ENCODE measurements at regions not wholly inside any gene's neighbourhood (a gene's known extent, or its start where the extent isn't known, plus 50 kb on each side); places are given as distances from the start of the nearest gene placed in this dataset.
"Not testable (repeated sequence)": the region's sequence is repeated elsewhere in the genome, so short reads cannot be mapped to it uniquely, and the experiment has no call there.

DNA sequence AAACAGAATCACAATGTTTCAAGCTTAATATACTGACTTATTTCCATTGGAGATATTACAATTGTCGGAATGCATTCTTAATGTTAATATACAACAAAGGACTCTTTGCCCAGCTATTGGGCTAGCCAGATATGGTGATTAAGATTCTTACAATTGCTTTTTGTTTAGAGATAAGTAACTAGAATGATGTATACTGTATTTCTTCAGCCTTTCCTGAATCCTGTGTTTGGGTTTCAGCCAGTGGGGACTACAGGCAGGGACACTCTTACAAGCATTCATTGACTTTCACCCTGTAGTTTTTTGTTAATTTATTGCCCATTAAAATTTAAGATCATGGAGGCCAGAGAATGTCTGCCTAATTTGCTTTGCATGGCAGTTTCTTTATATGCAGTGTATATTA is 254.1 kb upstream of the TMEFF2 start:
- no peak for DNase-seq (ENCODE audit: low spot score)

- no peak for DNase-seq (ENCODE audit: low spot score)
These were observed 249.6 kb upstream of the TMEFF2 start for GRCh38 chr2:192444286-192444838.

DNA sequence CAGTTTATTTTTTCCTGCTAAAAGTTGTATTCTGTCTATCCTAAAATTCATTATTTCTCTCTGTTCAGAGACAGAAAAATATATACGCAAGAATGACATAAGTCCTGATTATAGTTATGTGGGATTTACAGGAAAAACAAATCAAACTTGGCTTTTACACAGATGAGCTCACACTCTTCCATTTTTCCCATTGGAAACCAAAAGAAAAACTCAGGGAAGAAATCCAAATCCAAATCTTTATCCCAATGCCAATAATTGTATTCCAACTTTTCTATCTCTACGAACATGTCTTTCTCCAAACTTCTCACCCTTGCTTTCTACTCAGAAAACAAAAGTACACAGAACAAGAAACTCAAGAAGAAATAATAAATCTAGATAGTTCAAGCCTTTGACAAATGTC is 249.1 kb upstream of the TMEFF2 start:
- DNase-seq (ENCODE audit: low spot score): no peak

GRCh38 chr2:192438239-192438638 is 243.5 kb upstream of the TMEFF2 start:
- no peak for DNase-seq (ENCODE audit: low spot score)

GRCh38 chr2:192437653-192438052 is 242.9 kb upstream of the TMEFF2 start:
- no peak for DNase-seq (ENCODE audit: low spot score)

GRCh38 chr2:192424243-192424642 is 229.5 kb upstream of the TMEFF2 start:
- DNase-seq (ENCODE audit: low spot score): no peak

DNA sequence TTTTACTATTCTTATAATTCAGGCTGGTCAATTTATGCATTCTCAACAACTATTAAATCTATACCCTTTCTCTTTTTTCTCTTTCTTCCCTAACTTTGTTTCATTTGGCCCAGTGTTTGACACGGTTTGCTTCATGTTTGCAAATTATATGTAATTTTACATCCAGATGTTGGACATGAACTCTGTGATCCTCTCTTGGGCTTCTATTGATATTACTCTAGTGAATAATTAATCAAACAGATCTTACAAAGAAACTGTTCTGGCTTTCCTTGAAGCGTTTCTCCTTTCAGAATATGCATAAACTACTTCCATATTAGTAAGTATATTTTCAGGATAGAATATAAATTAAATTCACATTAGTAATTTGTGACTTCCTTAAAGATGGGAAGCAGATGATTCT is 225.1 kb upstream of the TMEFF2 start:
- no peak for DNase-seq (ENCODE audit: low spot score)

GRCh38 chr2:192416060-192416459 is 221.3 kb upstream of the TMEFF2 start:
- DNase-seq (ENCODE audit: low spot score): no peak

DNA sequence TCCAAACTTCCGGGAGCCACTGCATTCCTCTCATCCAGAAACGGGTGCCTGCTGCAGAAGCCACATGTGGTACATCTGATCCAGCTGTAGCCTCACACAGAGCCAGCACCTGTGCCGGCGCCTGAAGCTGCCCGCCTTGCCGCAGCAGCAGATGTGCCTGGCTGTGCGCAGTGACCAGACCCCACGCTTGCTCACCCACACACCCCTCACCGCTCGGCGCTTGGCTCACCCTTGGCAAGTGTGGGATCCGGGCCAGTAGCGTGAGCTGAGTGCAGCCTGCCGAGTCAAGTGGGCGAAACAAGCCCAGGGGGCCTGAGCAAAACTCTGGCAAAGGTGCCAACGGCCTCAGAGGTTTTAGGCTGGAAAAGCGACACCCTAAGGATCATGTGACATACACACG is 220.1 kb upstream of the TMEFF2 start:
- no peak for DNase-seq (ENCODE audit: low spot score)

DNA sequence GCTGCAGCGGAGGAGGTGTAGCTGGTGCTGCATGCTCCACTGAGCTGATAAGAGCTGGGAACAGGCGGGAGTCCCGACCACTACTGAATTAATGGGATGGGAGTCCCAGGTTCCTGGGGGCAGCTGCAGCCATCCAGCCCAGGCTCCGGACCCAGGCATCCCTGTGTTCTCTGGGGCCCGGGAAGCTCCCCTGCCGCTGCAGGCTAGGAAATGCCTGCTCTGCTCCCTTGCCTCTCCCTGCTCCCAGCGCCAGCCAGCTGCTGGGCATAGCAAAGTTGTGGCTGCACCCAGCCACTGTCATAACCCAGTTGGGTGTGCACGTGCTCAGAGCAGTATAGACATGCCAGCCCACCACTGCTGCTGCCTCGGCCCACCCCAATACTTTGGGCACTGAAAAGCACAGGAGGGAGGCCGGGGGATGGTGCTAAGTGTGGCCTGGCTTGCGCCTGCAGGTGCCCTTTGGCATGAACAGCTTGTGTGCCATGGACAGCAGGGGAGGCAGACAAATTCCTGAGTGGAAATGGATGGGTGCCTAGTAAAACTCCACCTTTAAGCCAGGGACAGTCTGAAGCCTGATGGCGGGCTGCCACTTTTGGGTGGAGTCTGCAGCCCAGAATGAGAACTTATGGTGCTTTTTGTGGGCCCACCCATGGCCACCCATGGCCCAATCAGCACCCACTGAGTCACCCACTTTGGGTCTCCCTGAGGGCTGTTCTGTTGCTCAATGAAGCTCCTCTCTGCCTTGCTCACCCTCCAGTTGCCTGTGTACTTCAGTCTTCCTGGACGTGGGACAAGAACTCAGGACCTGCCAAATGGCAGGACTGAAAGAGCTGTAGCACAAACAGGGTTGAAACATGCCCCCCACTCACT is 219.3 kb upstream of the TMEFF2 start:
- DNase-seq (ENCODE audit: low spot score): no peak

DNA sequence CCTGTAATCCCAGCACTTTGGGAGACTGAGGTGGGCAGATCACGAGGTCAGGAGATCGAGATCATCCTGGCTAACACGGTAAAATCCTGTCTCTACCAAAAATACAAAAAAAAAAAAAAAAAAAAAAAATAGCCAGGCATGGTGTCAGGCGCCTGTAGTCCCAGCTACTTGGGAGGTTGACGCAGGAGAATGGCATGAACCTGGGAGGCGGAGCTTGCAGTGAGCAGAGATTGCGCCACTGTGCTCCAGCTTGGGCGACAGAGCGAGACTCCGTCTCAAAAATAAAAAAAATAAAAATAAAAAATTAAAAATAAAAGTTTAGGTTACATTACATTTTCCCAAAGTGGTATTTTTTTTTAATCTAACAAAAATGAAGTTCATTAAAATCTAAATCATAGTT is 218.1 kb upstream of the TMEFF2 start:
- DNase-seq (ENCODE audit: low spot score): not testable (repeated sequence)

DNA sequence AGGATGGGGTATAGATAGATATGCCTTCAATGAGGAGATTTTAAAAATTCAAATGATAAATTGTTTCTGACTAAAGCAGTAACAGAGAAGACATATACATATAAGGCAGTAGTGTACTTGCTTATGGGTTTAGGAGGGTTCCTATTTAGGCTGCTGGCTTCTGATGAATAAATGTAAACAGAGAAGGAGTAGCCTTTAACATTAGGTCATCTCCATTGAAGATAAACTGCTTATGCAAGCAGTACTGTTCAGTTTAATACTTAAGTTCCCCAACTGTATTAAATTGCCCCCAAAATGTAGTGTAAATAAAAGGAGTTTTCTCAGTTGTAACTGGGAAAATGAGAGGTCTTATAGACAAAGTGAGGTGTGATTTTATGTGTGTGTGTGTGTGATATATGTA is 217.7 kb upstream of the TMEFF2 start:
- no peak for DNase-seq (ENCODE audit: low spot score)

GRCh38 chr2:192411755-192412154 is 217.0 kb upstream of the TMEFF2 start:
- no peak for DNase-seq (ENCODE audit: low spot score)

- no peak for DNase-seq (ENCODE audit: low spot score)
These were observed 215.6 kb upstream of the TMEFF2 start for GRCh38 chr2:192410319-192410718.

DNA sequence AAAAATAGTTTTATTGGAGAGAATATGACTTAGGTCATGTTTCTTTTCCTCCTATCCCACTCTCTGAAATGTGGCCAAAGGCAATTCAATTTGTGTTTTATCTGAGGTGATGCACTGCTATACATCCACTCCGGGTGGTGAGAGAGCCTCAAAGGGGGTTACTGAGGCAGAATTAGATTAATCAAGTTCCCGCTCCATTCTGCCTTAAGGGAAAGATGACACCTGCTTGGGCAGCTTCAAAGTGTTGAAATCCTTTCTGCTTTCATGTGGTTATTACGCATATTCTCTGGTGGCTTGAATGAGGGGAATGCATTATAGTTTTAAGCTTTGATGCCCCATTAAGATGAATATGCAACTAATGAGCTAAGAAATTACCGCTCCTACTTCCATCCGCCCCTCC is 213.0 kb upstream of the TMEFF2 start:
- no peak for DNase-seq (ENCODE audit: low spot score)

- DNase-seq (ENCODE audit: low spot score): no peak
These were observed 203.5 kb upstream of the TMEFF2 start for GRCh38 chr2:192398236-192398635.

DNA sequence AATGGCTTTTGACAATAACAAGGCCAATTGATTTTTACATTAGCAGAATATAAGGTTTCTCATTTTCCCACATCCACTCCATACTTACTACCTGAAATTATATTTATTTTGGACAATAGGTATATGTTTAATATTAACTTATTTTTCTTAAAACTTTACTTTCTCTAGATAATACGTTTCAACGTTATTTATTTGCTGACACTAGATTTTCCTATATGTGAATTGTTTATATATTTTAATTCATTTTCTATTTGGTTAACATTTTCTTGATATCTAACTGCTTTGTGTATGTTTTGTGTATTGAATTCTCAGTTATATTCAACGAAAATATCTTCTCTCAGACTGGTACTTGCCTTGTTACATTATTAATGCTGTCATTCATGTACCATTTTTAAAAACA is 199.9 kb upstream of the TMEFF2 start:
- DNase-seq (ENCODE audit: low spot score): no peak

- DNase-seq (ENCODE audit: low spot score): no peak
These were observed 196.3 kb upstream of the TMEFF2 start for GRCh38 chr2:192391041-192391440.

GRCh38 chr2:192390401-192390800 is 195.7 kb upstream of the TMEFF2 start:
- DNase-seq (ENCODE audit: low spot score): no peak

- DNase-seq (ENCODE audit: low spot score): not testable (repeated sequence)
These were observed 189.5 kb upstream of the TMEFF2 start for GRCh38 chr2:192384191-192384590.

GRCh38 chr2:192381082-192381481 is 186.3 kb upstream of the TMEFF2 start:
- no peak for DNase-seq (ENCODE audit: low spot score)

- no peak for DNase-seq (ENCODE audit: low spot score)
These were observed 185.0 kb upstream of the TMEFF2 start for GRCh38 chr2:192379736-192380135.

- DNase-seq (ENCODE audit: low spot score): no peak
These were observed 182.4 kb upstream of the TMEFF2 start for GRCh38 chr2:192377173-192377572.

DNA sequence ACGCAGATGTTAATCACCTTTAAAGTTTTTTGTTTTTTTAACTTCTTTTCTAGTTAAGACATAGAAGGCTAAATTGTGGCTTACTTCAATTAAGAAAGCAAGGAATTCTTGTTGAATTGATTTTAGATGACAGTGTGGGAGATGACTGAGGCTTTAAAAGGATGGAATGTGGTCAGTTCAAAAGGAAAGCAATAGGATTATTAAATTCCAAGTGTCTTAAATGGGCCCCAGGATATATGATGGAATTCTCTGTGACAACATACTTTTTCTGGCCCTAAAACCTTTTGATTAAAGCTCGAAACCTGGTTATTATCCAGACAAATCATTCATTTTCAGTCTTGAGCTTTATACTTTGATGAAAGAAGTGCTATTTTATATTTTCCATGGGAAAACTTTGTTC is 179.0 kb upstream of the TMEFF2 start:
- DNase-seq (ENCODE audit: low spot score): no peak
